ENCODE measurements at regions not wholly inside any gene's neighbourhood (a gene's known extent, or its start where the extent isn't known, plus 50 kb on each side); places are given as distances from the start of the nearest gene placed in this dataset.

GRCh38 chr3:159619341-159619885 is 369.2 kb upstream of the IL12A start:
- H3K4me3 ChIP-seq, result no peak overlapping the region
- no peaks in the 10 kb centered on the region for H3K9me3 ChIP-seq
- no peak for DNase-seq
- no peaks in the 10 kb centered on the region for H3K27me3 ChIP-seq
- no peak overlapping the region for H3K27ac ChIP-seq
- H3K4me1 ChIP-seq, result peaks cover 0 to 19% (median 14%) of the 10 kb centered on the region in 4 donors
- intact Hi-C loops (cut with DNase I), result loop anchor here (5.0 kb wide), 2 partner anchors 143 to 388 kb away; no protein-coding TSS in a partner anchor
- TF ChIP-seq POLR2A (IDR thresholded peaks at IDR 0.05) (no peak), CTCF (IDR thresholded peaks at IDR 0.05) (no peak), POLR2AphosphoS5 (IDR thresholded peaks at IDR 0.05) (no peak), EP300 (IDR thresholded peaks at IDR 0.05) (no peak)
- 7 to 37% methylated on average over 3 of the region's 3 CpGs for WGBS, 2 donors
- H3K36me3 ChIP-seq, result no peaks in the 10 kb centered on the region

GRCh38 chr3:159620281-159620680 is 368.4 kb upstream of the IL12A start:
- Histone ChIP-seq H3K9me3 (no peaks in the 10 kb centered on the region), H3K4me3 (no peak overlapping the region), H3K27ac (no peak overlapping the region), H3K36me3 (no peaks in the 10 kb centered on the region), H3K4me1 (peaks cover 0 to 19% (median 14%) of the 10 kb centered on the region in 4 donors), H3K27me3 (no peaks in the 10 kb centered on the region)
- WGBS, 2 donors, result 75 to 87% methylated on average over 1 of the region's 1 CpG
- no peak for TF ChIP-seq CTCF (IDR thresholded peaks at IDR 0.05)
- no peak for TF ChIP-seq EP300 (IDR thresholded peaks at IDR 0.05)
- no peak for TF ChIP-seq POLR2A (IDR thresholded peaks at IDR 0.05)
- no peak for TF ChIP-seq POLR2AphosphoS5 (IDR thresholded peaks at IDR 0.05)
- intact Hi-C loops (cut with DNase I), result no loop called here
- DNase-seq, result no peak

- Histone ChIP-seq H3K36me3 (no peaks in the 10 kb centered on the region), H3K4me1 (peaks cover 0 to 19% (median 14%) of the 10 kb centered on the region in 4 donors), H3K27ac (peak overlapping the region in 2 of 4 donors; percentile 66 to 77), H3K27me3 (no peaks in the 10 kb centered on the region), H3K4me3 (no peak overlapping the region), H3K9me3 (no peaks in the 10 kb centered on the region)
- DNase-seq, result no peak
- TF ChIP-seq POLR2A (IDR thresholded peaks at IDR 0.05) (no peak), CTCF (IDR thresholded peaks at IDR 0.05) (no peak), POLR2AphosphoS5 (IDR thresholded peaks at IDR 0.05) (no peak), EP300 (IDR thresholded peaks at IDR 0.05) (no peak)
- WGBS, 2 donors, result 82 to 87% methylated on average over 4 of the region's 4 CpGs
- intact Hi-C loops (cut with DNase I), result no loop called here
Measured at GRCh38 chr3:159620873-159621272, 367.8 kb upstream of the IL12A start.

GRCh38 chr3:159624616-159625015 is 364.0 kb upstream of the IL12A start:
- no peak overlapping the region for H3K27ac ChIP-seq
- TF ChIP-seq EP300 (IDR thresholded peaks at IDR 0.05) (no peak), POLR2AphosphoS5 (IDR thresholded peaks at IDR 0.05) (no peak), CTCF (IDR thresholded peaks at IDR 0.05) (no peak), POLR2A (IDR thresholded peaks at IDR 0.05) (no peak)
- H3K27me3 ChIP-seq, result no peaks in the 10 kb centered on the region
- DNase-seq, result no peak
- intact Hi-C loops (cut with DNase I), result no loop called here
- WGBS, 2 donors, result 84 to 90% methylated on average over 2 of the region's 2 CpGs
- H3K4me3 ChIP-seq, result no peak overlapping the region
- H3K36me3 ChIP-seq, result no peaks in the 10 kb centered on the region
- H3K9me3 ChIP-seq, result no peaks in the 10 kb centered on the region
- peaks cover 0 to 15% (median 14%) of the 10 kb centered on the region in 4 donors for H3K4me1 ChIP-seq

GRCh38 chr3:159625594-159625993 is 363.0 kb upstream of the IL12A start:
- 93 to 96% methylated on average over 4 of the region's 4 CpGs for WGBS, 2 donors
- Histone ChIP-seq H3K27ac (no peak overlapping the region), H3K4me3 (no peak overlapping the region), H3K4me1 (peaks cover 0 to 15% (median 14%) of the 10 kb centered on the region in 4 donors), H3K9me3 (no peaks in the 10 kb centered on the region), H3K36me3 (no peaks in the 10 kb centered on the region), H3K27me3 (no peaks in the 10 kb centered on the region)
- intact Hi-C loops (cut with DNase I), result no loop called here
- DNase-seq, result no peak
- TF ChIP-seq CTCF (IDR thresholded peaks at IDR 0.05) (no peak), EP300 (IDR thresholded peaks at IDR 0.05) (no peak), POLR2AphosphoS5 (IDR thresholded peaks at IDR 0.05) (no peak), POLR2A (IDR thresholded peaks at IDR 0.05) (no peak)
